SK-N-SH treated with all-trans-retinoic acid at 6 μM for 48 hours (cell line): ENCODE measurements at regions not wholly inside any gene's neighbourhood (a gene's known extent, or its start where the extent isn't known, plus 50 kb on each side); places are given as distances from the start of the nearest gene placed in this dataset.

Experiments
- BACH2 ChIP-seq: fragments of 250-450 bp; sonication (Bioruptor Pico); IDR thresholded peaks from 2 replicates; pipeline ENCODE4 v1.9.0; 2021; ENCODE audit warnings: mild to moderate bottlenecking, borderline replicate concordance
- CSDC2 ChIP-seq: fragments of 250-450 bp; sonication (Bioruptor Pico); IDR thresholded peaks from 2 replicates; pipeline ENCODE4 v1.5.0; 2020; ENCODE audit warnings: mild to moderate bottlenecking, moderate library complexity
- PPARA ChIP-seq: fragments of 250-450 bp; sonication (Bioruptor Pico); IDR thresholded peaks from 2 replicates; pipeline ENCODE4 v1.5.0; 2020; ENCODE audit warnings: mild to moderate bottlenecking, borderline replicate concordance
- RARB ChIP-seq: fragments of 250-450 bp; sonication (Bioruptor Pico); IDR thresholded peaks from 2 replicates; pipeline ENCODE4 v1.8.0; 2021; ENCODE audit warnings: mild to moderate bottlenecking, moderate library complexity
- TCF4 ChIP-seq: fragments of 250-450 bp; sonication (Bioruptor Pico); IDR thresholded peaks from 2 replicates; pipeline ENCODE4 v1.8.0; 2021; ENCODE audit warnings: mild to moderate bottlenecking, moderate library complexity, borderline replicate concordance
- TOX ChIP-seq: fragments of 250-450 bp; sonication (Bioruptor Pico); IDR thresholded peaks from 2 replicates; pipeline ENCODE4 v1.8.0; 2021; ENCODE audit warnings: mild to moderate bottlenecking, moderate library complexity, borderline replicate concordance
- ZC3H10 ChIP-seq: fragments of 250-450 bp; sonication (Bioruptor Pico); IDR thresholded peaks from 2 replicates; pipeline ENCODE4 v1.5.1; 2021; ENCODE audit warnings: mild to moderate bottlenecking, moderate library complexity
- ZFP3 ChIP-seq: fragments of 250-450 bp; sonication (Bioruptor Pico); IDR thresholded peaks from 2 replicates; pipeline ENCODE4 v1.5.0; 2020; ENCODE audit warnings: mild to moderate bottlenecking, moderate library complexity
- ZFP30 ChIP-seq: fragments of 450-650 bp; formaldehyde crosslinking; IDR thresholded peaks from 2 replicates; pipeline ENCODE4 v1.5.0; 2022; ENCODE audit warnings: mild to moderate bottlenecking, moderate library complexity
- ZNF565 ChIP-seq: fragments of 450-650 bp; formaldehyde crosslinking; conservative IDR thresholded peaks from 2 replicates; pipeline ENCODE4 v1.5.0; 2020; ENCODE audit warnings: low read depth, mild to moderate bottlenecking, moderate library complexity
- TF ChIP-seq, protein P1 (sequence below): fragments of 250-450 bp; sonication (Bioruptor Pico); IDR thresholded peaks from 2 replicates; pipeline ENCODE4 v1.8.0; 2020; ENCODE audit warnings: mild to moderate bottlenecking, moderate library complexity, borderline replicate concordance
- TF ChIP-seq, protein P2 (sequence below): fragments of 250-450 bp; sonication (Bioruptor Pico); IDR thresholded peaks from 2 replicates; pipeline ENCODE4 v1.5.1; 2020; ENCODE audit warnings: low read depth, mild to moderate bottlenecking, moderate library complexity
- TF ChIP-seq, protein P3 (sequence below): fragments of 250-450 bp; sonication (Bioruptor Pico); IDR thresholded peaks from 2 replicates; pipeline ENCODE4 v1.5.1; 2021; ENCODE audit warnings: mild to moderate bottlenecking, moderate library complexity
- TF ChIP-seq, protein P4 (sequence below): fragments of 250-450 bp; sonication (Bioruptor Pico); IDR thresholded peaks from 2 replicates; pipeline ENCODE4 v1.5.0; 2020; ENCODE audit warnings: mild to moderate bottlenecking, moderate library complexity

DNA sequence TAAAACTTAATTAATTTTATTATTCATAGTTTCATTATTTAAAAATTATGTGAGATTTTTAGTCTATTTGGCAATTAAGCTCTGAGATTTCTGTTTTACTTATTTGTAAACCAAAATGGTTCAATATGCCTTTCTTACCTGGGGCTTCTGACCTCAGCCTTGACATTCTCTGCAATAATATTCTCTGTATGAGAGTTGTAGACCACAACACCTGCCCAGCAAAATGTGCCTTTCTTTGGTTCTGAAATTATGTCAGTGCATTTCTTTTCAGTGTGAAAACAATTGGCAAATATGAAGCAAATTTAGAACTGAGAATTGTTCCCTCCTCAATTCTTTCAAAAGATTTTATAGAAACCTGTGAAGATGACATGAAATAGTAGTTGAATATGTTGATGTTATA is 426.4 kb upstream of the FZD8 start:
- no peak for TF ChIP-seq CSDC2
- TF ChIP-seq, protein P1, sequence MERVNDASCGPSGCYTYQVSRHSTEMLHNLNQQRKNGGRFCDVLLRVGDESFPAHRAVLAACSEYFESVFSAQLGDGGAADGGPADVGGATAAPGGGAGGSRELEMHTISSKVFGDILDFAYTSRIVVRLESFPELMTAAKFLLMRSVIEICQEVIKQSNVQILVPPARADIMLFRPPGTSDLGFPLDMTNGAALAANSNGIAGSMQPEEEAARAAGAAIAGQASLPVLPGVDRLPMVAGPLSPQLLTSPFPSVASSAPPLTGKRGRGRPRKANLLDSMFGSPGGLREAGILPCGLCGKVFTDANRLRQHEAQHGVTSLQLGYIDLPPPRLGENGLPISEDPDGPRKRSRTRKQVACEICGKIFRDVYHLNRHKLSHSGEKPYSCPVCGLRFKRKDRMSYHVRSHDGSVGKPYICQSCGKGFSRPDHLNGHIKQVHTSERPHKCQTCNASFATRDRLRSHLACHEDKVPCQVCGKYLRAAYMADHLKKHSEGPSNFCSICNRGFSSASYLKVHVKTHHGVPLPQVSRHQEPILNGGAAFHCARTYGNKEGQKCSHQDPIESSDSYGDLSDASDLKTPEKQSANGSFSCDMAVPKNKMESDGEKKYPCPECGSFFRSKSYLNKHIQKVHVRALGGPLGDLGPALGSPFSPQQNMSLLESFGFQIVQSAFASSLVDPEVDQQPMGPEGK = no peak
- no peak for TF ChIP-seq RARB (CRISPR knock-in tag)
- TF ChIP-seq TOX = no peak
- TF ChIP-seq, protein P2, sequence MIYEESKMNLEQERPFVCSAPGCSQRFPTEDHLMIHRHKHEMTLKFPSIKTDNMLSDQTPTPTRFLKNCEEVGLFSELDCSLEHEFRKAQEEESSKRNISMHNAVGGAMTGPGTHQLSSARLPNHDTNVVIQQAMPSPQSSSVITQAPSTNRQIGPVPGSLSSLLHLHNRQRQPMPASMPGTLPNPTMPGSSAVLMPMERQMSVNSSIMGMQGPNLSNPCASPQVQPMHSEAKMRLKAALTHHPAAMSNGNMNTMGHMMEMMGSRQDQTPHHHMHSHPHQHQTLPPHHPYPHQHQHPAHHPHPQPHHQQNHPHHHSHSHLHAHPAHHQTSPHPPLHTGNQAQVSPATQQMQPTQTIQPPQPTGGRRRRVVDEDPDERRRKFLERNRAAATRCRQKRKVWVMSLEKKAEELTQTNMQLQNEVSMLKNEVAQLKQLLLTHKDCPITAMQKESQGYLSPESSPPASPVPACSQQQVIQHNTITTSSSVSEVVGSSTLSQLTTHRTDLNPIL (CRISPR knock-in tag) = no peak
- no peak for TF ChIP-seq BACH2 (CRISPR knock-in tag)
- TF ChIP-seq, protein P3, sequence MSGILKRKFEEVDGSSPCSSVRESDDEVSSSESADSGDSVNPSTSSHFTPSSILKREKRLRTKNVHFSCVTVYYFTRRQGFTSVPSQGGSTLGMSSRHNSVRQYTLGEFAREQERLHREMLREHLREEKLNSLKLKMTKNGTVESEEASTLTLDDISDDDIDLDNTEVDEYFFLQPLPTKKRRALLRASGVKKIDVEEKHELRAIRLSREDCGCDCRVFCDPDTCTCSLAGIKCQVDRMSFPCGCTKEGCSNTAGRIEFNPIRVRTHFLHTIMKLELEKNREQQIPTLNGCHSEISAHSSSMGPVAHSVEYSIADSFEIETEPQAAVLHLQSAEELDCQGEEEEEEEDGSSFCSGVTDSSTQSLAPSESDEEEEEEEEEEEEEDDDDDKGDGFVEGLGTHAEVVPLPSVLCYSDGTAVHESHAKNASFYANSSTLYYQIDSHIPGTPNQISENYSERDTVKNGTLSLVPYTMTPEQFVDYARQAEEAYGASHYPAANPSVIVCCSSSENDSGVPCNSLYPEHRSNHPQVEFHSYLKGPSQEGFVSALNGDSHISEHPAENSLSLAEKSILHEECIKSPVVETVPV (CRISPR knock-in tag) = no peak
- no peak for TF ChIP-seq ZFP3 (CRISPR knock-in tag)
- no peak for TF ChIP-seq PPARA
- no peak for TF ChIP-seq ZFP30 (CRISPR knock-in tag)
- TF ChIP-seq, protein P4, sequence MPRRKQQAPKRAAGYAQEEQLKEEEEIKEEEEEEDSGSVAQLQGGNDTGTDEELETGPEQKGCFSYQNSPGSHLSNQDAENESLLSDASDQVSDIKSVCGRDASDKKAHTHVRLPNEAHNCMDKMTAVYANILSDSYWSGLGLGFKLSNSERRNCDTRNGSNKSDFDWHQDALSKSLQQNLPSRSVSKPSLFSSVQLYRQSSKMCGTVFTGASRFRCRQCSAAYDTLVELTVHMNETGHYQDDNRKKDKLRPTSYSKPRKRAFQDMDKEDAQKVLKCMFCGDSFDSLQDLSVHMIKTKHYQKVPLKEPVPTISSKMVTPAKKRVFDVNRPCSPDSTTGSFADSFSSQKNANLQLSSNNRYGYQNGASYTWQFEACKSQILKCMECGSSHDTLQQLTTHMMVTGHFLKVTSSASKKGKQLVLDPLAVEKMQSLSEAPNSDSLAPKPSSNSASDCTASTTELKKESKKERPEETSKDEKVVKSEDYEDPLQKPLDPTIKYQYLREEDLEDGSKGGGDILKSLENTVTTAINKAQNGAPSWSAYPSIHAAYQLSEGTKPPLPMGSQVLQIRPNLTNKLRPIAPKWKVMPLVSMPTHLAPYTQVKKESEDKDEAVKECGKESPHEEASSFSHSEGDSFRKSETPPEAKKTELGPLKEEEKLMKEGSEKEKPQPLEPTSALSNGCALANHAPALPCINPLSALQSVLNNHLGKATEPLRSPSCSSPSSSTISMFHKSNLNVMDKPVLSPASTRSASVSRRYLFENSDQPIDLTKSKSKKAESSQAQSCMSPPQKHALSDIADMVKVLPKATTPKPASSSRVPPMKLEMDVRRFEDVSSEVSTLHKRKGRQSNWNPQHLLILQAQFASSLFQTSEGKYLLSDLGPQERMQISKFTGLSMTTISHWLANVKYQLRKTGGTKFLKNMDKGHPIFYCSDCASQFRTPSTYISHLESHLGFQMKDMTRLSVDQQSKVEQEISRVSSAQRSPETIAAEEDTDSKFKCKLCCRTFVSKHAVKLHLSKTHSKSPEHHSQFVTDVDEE (CRISPR knock-in tag) = no peak
- TF ChIP-seq TCF4 (CRISPR knock-in tag) = no peak
- no peak for TF ChIP-seq ZC3H10 (CRISPR knock-in tag)
- no peak for TF ChIP-seq ZNF565
